Activated CD8-positive, alpha-beta memory T cell treated with anti-CD3 and anti-CD28 coated beads for 48 hours (primary cell): ENCODE measurements at regions not wholly inside any gene's neighbourhood (a gene's known extent, or its start where the extent isn't known, plus 50 kb on each side); places are given as distances from the start of the nearest gene placed in this dataset.

Experiments used
- DNase-seq, 3 experiments: peaks; one replicate each; pipeline ENCODE4 v3.0.0-alpha.2; 2020; ENCODE audit warnings: low read depth in 2 of 3, low spot score in 2 of 3

DNA sequence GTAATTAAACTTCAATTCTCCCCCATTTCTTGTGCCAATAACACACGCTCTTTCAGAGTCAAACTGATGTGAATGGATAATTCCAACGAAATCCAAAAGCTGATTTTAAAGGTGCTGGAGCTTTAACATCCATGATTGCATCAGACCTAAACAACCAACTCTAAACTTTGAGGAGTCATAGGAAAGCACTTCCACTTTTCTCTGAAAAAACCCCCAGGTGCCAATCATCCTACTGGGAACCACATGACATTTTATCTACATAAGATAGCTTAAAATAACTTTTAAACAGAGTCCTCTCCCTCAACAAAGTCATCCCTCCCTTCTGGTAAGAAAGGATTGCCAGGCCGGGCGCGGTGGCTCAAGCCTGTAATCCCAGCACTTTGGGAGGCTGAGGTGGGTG, 167.7 kb upstream of the PDE10A start:
- no peak for DNase-seq

DNA sequence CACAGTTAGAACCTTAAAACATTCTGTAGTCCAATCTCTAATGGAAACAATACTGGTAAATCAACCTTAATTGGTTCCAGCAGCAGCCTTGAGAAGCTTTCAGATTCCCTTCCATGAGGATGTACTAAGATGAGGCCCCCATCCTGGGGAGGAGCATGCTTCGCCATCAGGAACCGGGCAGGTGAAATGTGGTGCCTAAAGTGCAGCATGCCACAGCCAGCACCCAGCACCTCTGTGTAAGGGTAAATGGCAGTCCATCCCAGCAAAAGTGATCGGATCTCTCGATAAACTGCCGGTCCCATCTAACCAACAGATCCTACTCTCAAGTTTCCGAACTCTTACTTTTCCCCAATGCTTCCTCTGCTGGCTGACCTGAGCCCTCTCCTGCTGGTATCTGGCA, 166.3 kb upstream of the PDE10A start:
- DNase-seq = no peak

DNA sequence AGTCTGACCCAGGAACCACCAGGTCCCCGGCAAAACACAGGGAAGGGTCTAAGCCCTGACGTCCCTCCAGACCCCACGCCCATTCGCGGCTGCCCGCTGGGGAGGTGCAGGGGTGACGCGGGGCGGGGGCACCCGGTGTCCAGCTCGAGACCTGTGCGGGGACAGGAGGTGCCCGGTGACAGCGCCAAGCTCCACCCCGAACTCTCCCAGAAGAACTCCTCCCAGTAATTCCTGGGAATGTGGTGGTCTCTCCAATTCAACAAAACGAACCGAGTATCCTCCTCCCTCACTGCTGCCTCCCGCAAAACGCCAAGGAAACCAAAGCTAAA, 164.1 kb upstream of the PDE10A start:
- no peak for DNase-seq

DNA sequence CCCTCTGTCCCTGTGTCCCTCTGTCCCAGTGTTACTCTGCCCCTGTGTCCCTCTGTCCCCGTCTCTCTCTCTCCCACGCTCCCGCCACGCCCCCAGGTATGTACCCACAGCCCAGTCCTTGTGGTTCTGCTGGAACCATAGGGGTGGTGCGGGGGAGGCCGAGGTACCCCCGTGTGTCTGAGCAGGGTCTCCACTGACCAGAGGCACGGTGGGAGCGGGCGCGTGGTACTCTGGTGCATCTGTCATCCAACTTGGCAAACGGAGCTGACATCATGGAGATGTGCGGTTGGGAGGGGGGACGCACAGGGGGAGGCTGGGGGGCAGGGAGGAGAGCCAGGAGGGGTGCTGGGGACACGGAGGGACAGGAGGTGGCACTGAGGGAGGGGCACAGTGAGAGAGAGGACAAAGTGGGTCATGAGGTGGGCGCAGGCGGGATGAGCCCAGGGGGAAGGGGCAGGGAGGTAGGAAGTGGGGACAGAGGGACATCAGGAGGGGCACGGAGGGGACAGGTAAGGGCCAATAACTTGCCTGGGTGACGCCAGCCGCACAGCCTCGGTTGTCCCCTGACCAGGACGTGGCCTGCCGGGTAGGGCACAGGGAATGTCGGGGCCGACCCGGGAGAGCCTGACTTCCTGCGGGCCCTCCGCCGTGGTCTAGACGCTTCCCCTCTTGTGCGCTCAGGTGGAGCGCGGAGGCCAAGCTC, 163.6 kb upstream of the PDE10A start:
- no peak for DNase-seq

DNA sequence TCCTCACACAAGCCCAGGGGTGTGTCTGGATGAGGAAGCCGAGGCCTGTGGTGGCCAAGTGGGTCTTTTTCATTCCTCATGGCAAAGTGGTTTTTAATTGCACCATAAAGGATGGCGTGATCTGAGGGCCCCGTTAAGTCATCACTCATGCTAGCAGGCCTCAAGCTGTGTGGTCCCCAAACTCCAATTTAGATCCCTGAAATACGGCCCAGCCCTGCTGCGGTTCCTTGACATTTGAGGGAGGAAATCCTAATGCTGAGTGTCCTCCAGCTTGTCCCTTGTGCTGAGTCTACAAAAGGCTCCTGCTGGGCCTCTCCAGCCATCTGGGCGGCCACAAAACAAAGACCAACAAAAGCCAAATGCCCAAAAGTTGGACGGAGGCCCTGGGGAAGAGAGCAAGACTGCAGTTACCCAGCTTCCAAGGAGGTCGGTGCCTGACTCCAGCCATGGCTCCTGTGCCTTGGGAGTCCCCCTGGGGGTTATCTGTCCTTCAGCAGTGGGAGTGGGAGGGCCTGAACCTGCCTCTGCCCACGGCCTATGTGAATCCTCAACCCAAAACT, 162.3 kb upstream of the PDE10A start:
- DNase-seq = no peak

- DNase-seq = no peak
Observed at GRCh38 chr6:165823609-165824326, 160.7 kb upstream of the PDE10A start.

- DNase-seq = no peak
Observed at GRCh38 chr6:165822501-165822900, 159.5 kb upstream of the PDE10A start.

DNA sequence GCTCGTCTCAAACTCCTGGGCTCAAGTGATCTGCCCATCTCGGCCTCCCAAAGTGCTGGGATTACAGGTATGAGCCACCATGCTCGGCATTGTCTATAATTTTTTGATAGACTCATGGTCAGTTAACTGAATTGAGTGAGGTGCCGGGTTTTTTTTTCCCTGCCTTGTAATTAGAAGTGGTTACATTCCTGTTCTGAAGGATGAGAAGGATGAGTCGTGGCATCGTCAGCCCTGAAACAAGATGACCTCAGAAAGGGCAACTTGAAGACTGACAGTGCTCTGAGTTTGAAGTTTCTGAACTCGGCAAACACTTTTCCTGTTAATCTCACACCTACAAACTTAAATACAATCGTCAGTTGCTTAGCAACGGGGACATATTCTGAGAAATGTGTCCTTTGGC, 158.7 kb upstream of the PDE10A start:
- no peak for DNase-seq

- DNase-seq = no peak
Observed at GRCh38 chr6:165820934-165821333, 157.9 kb upstream of the PDE10A start.

DNA sequence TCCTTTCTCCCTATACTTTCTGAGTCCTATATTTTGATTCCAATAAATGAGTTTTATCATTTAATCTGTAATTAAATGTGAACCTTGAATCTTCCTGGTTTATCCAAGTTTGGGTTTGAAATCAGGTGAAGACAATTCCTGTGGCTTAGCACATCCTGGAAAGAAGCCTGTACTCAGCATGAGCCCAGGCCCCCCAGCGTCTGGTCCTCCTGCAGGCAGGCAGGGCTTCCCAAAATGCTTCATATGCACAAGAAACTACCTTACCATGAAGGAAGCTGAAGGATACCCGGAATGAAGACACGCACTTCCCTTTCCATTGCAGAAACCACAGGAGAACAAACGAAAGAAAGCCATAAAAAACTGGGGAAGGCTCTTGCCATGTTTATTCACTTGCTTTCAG, 157.4 kb upstream of the PDE10A start:
- DNase-seq = no peak

DNA sequence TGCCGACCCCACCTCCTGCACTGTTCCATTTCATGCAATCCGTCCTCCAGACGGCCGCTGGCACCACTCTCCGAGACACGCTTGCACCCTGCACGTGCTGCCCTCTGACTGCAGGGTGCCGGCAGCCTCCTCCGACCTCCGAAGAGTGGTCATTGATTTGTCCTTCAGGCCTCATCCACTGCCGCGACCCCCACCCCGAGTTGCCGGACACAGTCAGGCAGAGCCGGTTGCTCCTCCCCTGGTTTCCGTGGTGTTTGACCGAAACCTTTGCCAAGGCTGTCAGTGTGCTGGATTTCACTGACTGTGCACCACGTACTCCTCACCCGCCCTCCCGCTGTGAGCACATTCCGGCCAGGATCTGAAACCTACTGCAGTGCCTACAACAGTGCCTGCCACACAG, 156.4 kb upstream of the PDE10A start:
- DNase-seq = no peak

DNA sequence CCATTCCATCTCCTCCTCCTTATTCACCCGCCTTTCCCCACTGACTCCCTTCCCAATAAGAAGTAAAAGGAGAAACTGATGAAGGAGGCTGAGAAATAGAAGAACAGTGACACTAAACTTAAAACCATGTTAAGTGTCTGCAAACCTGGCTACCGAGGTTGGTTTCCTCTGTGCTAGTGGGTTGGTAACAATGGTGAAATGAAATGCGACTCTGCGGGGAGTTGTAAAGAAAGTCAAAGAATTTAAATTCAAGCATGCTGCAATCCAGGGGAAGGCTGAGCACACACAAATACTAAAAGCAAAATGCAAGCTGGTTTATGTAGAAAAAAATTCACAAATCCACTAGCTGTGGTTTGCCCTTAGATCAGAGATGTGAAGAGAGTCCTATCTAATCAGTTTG, 155.2 kb upstream of the PDE10A start:
- no peak for DNase-seq

DNA sequence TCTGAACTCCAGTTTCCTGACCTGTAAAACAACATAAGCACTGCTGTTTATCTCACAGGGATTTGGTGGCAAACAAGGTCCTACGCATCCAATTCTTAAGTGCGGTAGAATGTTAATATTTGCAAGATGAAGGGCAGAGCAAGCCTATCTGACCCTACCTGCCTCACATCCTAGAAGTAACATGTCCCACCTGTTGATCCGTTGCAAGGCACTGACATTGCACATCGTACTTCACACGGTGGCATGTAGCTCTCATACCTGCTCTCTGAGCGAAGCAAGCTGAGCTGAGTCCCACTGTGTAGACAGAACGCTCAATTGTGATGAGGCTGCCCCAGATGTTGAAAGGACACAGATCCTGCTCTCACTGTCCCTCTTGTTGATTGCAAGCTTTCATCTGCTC, 154.7 kb upstream of the PDE10A start:
- DNase-seq = no peak

DNA sequence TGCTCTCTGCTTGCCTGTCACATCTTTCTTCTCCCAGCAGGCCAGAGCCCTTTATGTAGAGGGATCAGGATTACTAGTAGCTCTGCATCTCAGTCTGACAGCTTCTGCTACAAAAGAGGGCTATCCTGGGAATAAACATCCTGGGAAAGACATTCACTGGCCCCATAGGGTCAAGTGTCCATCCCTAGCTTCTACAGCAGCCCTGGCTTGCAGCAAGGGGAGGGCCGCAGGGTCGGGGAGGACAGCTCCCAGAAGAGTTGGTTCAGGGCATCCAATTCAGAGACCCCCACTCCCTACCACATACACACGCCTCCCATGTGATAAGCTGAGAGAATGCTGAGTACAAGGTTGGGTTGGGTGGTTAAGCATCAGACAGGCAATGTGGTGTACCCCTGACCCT, 154.1 kb upstream of the PDE10A start:
- no peak for DNase-seq

DNA sequence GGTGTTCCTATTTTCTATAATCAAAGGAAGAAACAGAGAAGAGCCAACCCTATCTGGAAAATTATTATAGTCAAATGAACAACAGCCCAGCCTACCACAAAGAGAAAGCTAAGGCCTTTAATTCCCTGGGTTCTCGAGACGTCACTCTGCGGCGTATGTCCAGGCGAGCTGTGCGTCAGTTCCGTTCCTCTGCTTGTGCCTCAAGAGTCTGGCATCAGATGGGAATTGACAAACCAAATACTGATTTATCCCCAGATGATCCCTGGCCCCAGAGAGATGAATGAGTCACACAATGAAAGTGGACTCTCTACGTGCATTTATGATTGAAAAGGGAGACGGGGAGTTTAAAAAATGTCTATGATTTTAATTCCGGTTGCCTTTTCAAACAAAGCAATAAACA, 151.6 kb upstream of the PDE10A start:
- no peak for DNase-seq

- no peak for DNase-seq
Observed at GRCh38 chr6:165811512-165811911, 148.5 kb upstream of the PDE10A start.

DNA sequence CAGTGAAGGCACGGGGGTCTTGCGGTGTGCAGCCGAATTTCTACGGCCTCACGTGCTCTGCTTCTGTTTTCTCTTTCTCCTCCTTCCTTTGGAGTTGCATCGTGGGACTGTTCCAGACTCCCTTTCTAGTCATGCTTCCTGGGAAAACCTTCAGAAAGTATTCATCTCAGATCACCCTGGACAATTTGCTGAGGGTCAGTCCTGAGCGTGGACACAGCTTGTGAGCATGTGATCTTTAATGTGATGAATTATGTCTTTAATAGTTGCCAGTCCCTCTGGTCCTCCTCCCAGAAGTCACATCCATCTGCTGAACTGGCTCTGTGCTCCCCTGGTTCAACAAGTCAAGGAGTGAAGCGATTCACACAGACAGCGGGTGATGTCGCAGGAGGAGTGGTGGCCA, 145.0 kb upstream of the PDE10A start:
- DNase-seq = no peak

- no peak for DNase-seq
Observed at GRCh38 chr6:165807249-165807960, 144.4 kb upstream of the PDE10A start.

GRCh38 chr6:165806126-165806810, 143.2 kb upstream of the PDE10A start:
- no peak for DNase-seq

DNA sequence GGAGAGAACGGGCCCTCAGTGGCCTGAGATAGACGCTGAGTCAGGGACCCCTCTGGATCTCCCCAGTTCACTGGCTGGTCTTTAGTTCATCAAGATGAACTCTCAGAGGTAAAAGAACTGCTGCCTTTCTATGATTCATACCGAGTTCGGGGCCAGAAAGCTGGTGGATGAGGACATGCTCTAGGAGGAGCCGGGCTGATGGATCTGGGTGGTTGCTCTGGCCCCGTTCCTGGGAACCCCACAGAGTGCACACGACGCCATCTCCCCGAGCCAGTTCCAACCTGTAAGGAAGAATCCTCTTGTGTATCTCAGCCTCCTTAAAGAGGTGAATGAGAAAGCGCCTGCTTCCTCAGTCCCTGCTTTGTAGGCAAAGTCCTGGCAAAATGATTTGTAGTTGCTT, 142.6 kb upstream of the PDE10A start:
- DNase-seq = no peak

DNA sequence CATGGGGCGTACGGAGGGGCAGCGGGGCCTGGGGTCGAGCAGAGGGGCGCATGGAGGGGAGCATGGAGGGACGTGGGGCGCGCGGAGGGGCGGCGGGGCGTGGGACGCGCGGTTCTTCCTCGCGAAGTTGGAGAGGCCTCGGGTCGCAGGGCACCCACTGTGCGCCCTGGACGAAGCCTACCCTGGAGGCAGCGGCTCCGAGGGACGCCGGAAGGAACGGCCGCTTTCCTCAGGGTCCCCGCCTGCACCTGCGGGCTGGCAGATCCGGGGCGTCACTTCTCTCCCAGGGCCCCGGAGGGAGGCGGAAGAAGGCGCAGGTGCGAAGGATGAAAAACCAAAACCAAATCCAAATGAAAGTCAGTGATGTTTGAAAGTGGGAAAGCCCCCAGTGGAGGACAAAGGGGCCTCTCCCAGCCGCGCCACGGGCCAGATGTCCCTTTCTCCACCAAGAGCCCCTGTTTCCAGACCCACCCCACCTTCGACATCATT, 142.1 kb upstream of the PDE10A start:
- DNase-seq = no peak
